ENCODE measurements at regions not wholly inside any gene's neighbourhood (a gene's known extent, or its start where the extent isn't known, plus 50 kb on each side); places are given as distances from the start of the nearest gene placed in this dataset.

GRCh38 chr10:131810805-131811629 is 89.8 kb upstream of the PPP2R2D start:
- Histone ChIP-seq H3K36me3 (no peaks in the 10 kb centered on the region), H3K4me3 (no peak overlapping the region), H3K27me3 (no peaks in the 10 kb centered on the region), H3K9me3 (no peaks in the 10 kb centered on the region), H3K4me1 (no peaks in the 10 kb centered on the region), H3K27ac (no peak overlapping the region)
- 81 to 87% methylated on average over 20 to 25 of the region's 25 CpGs for WGBS, 2 donors
- no peak for DNase-seq (ENCODE audit: low spot score in 2 of 2)
- TF ChIP-seq, protein P1, sequence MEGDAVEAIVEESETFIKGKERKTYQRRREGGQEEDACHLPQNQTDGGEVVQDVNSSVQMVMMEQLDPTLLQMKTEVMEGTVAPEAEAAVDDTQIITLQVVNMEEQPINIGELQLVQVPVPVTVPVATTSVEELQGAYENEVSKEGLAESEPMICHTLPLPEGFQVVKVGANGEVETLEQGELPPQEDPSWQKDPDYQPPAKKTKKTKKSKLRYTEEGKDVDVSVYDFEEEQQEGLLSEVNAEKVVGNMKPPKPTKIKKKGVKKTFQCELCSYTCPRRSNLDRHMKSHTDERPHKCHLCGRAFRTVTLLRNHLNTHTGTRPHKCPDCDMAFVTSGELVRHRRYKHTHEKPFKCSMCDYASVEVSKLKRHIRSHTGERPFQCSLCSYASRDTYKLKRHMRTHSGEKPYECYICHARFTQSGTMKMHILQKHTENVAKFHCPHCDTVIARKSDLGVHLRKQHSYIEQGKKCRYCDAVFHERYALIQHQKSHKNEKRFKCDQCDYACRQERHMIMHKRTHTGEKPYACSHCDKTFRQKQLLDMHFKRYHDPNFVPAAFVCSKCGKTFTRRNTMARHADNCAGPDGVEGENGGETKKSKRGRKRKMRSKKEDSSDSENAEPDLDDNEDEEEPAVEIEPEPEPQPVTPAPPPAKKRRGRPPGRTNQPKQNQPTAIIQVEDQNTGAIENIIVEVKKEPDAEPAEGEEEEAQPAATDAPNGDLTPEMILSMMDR (IDR thresholded peaks at IDR 0.05): no peak
- TF ChIP-seq EP300 (IDR thresholded peaks at IDR 0.05): no peak
- no peak for TF ChIP-seq POLR2A (IDR thresholded peaks at IDR 0.05)

- no peaks in the 10 kb centered on the region for H3K27me3 ChIP-seq
- TF ChIP-seq, protein P1 (IDR thresholded peaks at IDR 0.05): no peak
- TF ChIP-seq EP300 (IDR thresholded peaks at IDR 0.05) (no peak), POLR2A (IDR thresholded peaks at IDR 0.05) (no peak)
These were observed 89.0 kb upstream of the PPP2R2D start for GRCh38 chr10:131811630-131812403.

DNA sequence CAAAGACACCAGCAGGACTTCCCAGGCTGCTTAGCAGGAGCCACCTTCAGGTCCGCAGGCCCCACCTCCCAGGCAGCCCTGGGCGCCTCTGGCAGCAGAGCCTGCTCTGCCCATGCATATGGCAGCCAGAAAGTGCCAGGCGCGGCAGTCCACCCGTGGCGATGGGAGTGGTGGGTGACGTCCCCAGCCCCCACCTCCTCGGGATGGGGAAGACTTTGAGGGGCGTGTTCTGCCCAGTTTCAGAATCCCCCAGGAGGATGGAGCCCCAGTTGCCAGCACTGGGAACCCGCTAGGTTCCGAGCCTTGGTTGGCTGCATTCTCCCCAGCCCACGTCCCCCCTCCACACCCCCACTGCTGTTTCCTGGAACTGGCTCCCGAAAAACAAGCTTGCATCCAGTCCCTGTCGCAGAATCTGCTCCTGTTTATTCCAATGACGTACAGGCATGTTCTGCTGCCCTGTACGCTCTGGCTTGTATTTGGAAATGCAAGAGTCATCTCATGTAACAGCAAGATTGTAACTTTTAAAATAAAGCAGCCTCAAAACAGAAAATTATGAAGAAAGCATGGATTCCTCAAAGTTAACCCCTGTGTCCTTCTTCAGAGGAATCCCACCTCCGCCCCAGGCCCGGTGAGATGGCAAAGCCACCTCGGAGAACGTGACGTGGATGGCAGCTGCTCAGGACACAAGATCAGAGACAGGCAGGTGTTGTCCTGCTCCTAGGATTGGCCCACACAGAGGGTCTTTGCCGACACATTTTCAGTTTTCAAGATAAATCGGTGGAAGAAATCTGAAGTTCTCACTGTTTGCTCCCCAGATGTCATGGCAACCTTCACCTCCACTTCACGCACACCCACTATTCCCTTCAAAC is 87.8 kb upstream of the PPP2R2D start:
- Histone ChIP-seq H3K27ac (no peak overlapping the region), H3K4me3 (no peak overlapping the region), H3K36me3 (no peaks in the 10 kb centered on the region), H3K9me3 (no peaks in the 10 kb centered on the region), H3K27me3 (no peaks in the 10 kb centered on the region), H3K4me1 (no peaks in the 10 kb centered on the region)
- WGBS, 2 donors: 81 to 83% methylated on average over 22 to 24 of the region's 24 CpGs
- no peak for TF ChIP-seq POLR2A (IDR thresholded peaks at IDR 0.05)
- DNase-seq (ENCODE audit: low spot score in 2 of 2): no peak

More at GRCh38 chr10:131811630-131812403, 89.0 kb upstream of the PPP2R2D start:
- no peak overlapping the region for H3K4me3 ChIP-seq
- no peaks in the 10 kb centered on the region for H3K9me3 ChIP-seq
- 88 to 89% methylated on average over 23 of the region's 23 CpGs for WGBS, 2 donors
- no peak overlapping the region for H3K27ac ChIP-seq
- no peaks in the 10 kb centered on the region for H3K36me3 ChIP-seq
- H3K4me1 ChIP-seq: no peaks in the 10 kb centered on the region
- DNase-seq (ENCODE audit: low spot score in 2 of 2): no peak

- Histone ChIP-seq H3K9me3 (no peaks in the 10 kb centered on the region), H3K27ac (no peak overlapping the region), H3K4me1 (no peaks in the 10 kb centered on the region), H3K4me3 (no peak overlapping the region), H3K36me3 (no peaks in the 10 kb centered on the region), H3K27me3 (no peaks in the 10 kb centered on the region)
- TF ChIP-seq, protein P1 (IDR thresholded peaks at IDR 0.05): no peak
- TF ChIP-seq POLR2A (IDR thresholded peaks at IDR 0.05) (no peak), EP300 (IDR thresholded peaks at IDR 0.05) (no peak)
- 70 to 73% methylated on average over 17 to 20 of the region's 24 CpGs for WGBS, 2 donors
- DNase-seq (ENCODE audit: low spot score in 2 of 2): no peak
These were observed 86.1 kb upstream of the PPP2R2D start for GRCh38 chr10:131814567-131815265.
